ENCODE measurements at regions not wholly inside any gene's neighbourhood (a gene's known extent, or its start where the extent isn't known, plus 50 kb on each side); places are given as distances from the start of the nearest gene placed in this dataset.

- TF ChIP-seq MAFK (conservative IDR thresholded peaks at IDR 0.05 in 1 of 2, IDR thresholded peaks at IDR 0.05 in 1 of 2; ENCODE audit: low read length in 2 of 2) (no peak), FUBP1 (CRISPR knock-in tag; IDR thresholded peaks at IDR 0.05; ENCODE audit: borderline replicate concordance) (no peak), ZKSCAN1 (IDR thresholded peaks at IDR 0.05; ENCODE audit: low read length) (no peak), ZMYM4 (CRISPR knock-in tag; IDR thresholded peaks at IDR 0.05) (peak; percentile 77), TSC22D2 (CRISPR knock-in tag; IDR thresholded peaks at IDR 0.05; ENCODE audit: borderline replicate concordance) (peak; percentile 85; the same call in 1 of the 2 replicates), ZXDC (CRISPR knock-in tag; IDR thresholded peaks at IDR 0.05) (peak; percentile 81), USF2 (IDR thresholded peaks at IDR 0.05; ENCODE audit: low read depth, low read length) (no peak), USF2 (CRISPR knock-in tag; IDR thresholded peaks at IDR 0.05; ENCODE audit: borderline replicate concordance) (no peak), SMAD3 (CRISPR knock-in tag; IDR thresholded peaks at IDR 0.05) (peak; percentile 97), ZNF136 (CRISPR knock-in tag; IDR thresholded peaks at IDR 0.05; ENCODE audit: low read depth) (peak; percentile 89; the same call in 1 of the 2 replicates), ZNF713 (CRISPR knock-in tag; IDR thresholded peaks at IDR 0.05) (no peak), ZFY (CRISPR knock-in tag; IDR thresholded peaks at IDR 0.05) (peak; percentile 49; the same call in 1 of the 2 replicates), XBP1 (CRISPR knock-in tag; IDR thresholded peaks at IDR 0.05) (no peak), FIP1L1 (IDR thresholded peaks at IDR 0.05; ENCODE audit: borderline replicate concordance, insufficient read depth, low read depth, low read length) (0 out of 2 replicates have a peak, but pooled peaks have one; percentile 72), ZNF574 (CRISPR knock-in tag; IDR thresholded peaks at IDR 0.05) (peak; percentile 83), FOXA3 (CRISPR knock-in tag; IDR thresholded peaks at IDR 0.05) (peak; percentile 99), CBX1 (IDR thresholded peaks at IDR 0.05; ENCODE audit: low read depth) (no peak), ZSCAN21 (CRISPR knock-in tag; IDR thresholded peaks at IDR 0.05; ENCODE audit: borderline replicate concordance) (peak; percentile 92), ZNF644 (CRISPR knock-in tag; IDR thresholded peaks at IDR 0.05; ENCODE audit: low read depth) (peak; percentile 98)
Observed at GRCh38 chr5:135156715-135157404, 122.8 kb upstream of the PITX1 start (continued).

Data from HepG2 (cell line).